Heart left ventricle (tissue), 16 donors: ENCODE measurements at regions not wholly inside any gene's neighbourhood (a gene's known extent, or its start where the extent isn't known, plus 50 kb on each side); places are given as distances from the start of the nearest gene placed in this dataset.

ENCODE experiments used
- ATAC-seq, 4 donors: fragments of 200-7000 bp; cut with Tn5 transposase; one replicate each; pipeline ENCODE4 v1.9.1; 2020 to 2022; ENCODE audit warnings: moderate library complexity in 4 of 4, mild to moderate bottlenecking in 3 of 4, moderate number of reproducible peaks in 1 of 4
- DNase-seq, 5 donors: peaks; one replicate each; pipeline ENCODE4 v3.0.0-alpha.2; 2020
- H3K27ac ChIP-seq, 12 donors: fragments of 200-600 bp; sonication (generic) in 4 of 12; one replicate each; pipeline versions ENCODE4 v1.5.0 to v1.8.0; 2016 to 2022; ENCODE audit warnings: mild to moderate bottlenecking in 2 of 12
- H3K27me3 ChIP-seq, 9 donors: fragments of 200-600 bp; sonication (generic) in 2 of 9; one replicate each; pipeline versions ENCODE4 v1.5.1 to v1.8.0; 2016 to 2022; ENCODE audit warnings: mild to moderate bottlenecking in 3 of 9
- H3K36me3 ChIP-seq, 9 donors: fragments of 200-600 bp; sonication (generic) in 2 of 9; one replicate each; pipeline versions ENCODE4 v1.5.0 to v1.8.0; 2018 to 2022; ENCODE audit warnings: mild to moderate bottlenecking in 2 of 9
- H3K4me1 ChIP-seq, 12 donors: fragments of 200-600 bp; sonication (generic) in 4 of 12; one replicate each; pipeline versions ENCODE4 v1.5.0 to v1.8.0; 2016 to 2022; ENCODE audit warnings: mild to moderate bottlenecking in 3 of 12
- H3K4me3 ChIP-seq, 12 donors: fragments of 200-600 bp; sonication (generic) in 4 of 12; one replicate each; pipeline versions ENCODE4 v1.5.0 to v1.8.0; 2017 to 2022; ENCODE audit warnings: mild to moderate bottlenecking in 9 of 12, moderate library complexity in 4 of 12
- H3K9me3 ChIP-seq, 12 donors: fragments of 200-600 bp; sonication (generic) in 4 of 12; one replicate each; pipeline versions ENCODE4 v1.5.0 to v1.8.0; 2016 to 2022; ENCODE audit warnings: mild to moderate bottlenecking in 1 of 12
- CTCF ChIP-seq, 12 donors: fragments of 200-600 bp; sonication (generic) in 4 of 12; IDR thresholded peaks; one replicate each; pipeline versions ENCODE4 v1.5.0 to v1.8.0; 2018 to 2022; ENCODE audit warnings: antibody characterized with exemption in 12 of 12, mild to moderate bottlenecking in 5 of 12
- POLR2A ChIP-seq, 2 donors: fragments of 450-650 bp; IDR thresholded peaks; one replicate each; pipeline ENCODE4 v1.6.1; 2017; ENCODE audit warnings: antibody characterized with exemption in 2 of 2, mild to moderate bottlenecking in 2 of 2, moderate library complexity in 2 of 2
- WGBS, 4 donors: extraction: QIAGEN DNeasy Blood & Tissue Kit in 2 of 4; methylation state at CpG; one replicate each; pipeline versions ENCODE4 v1.1.5 to v1.1.7; 2013 to 2018; 5-methylcytosine and 5-hydroxymethylcytosine counted together
- intact Hi-C, 10 donors: fragments of 100-400 bp; cut with DNase I; formaldehyde crosslinking; loops; one replicate each; pipeline versions ENCODE4 v1.11.1 to v1.14.2; 2022
- donor health status: ischemic (EF 13 %, LVEDD 7.1; RV severe dilation, severe dysfunction).
- donor health status: healthy with polysubstance abuse.
- donor health status: DM: no; HTN: yes; CAD: no.
- donor health status: DM: no; HTN: no; CAD: no.
- donor health status: ischemic (EF 25% LVEDD 6.9; RV normal size, moderate dysfunction).
- donor health status: ischemic (EF 25% LVEDD 5.7; RV mildly dilated, moderate dysfunction).
- donor health status: healthy.
- donor health status: DM: yes; HTN: yes; CAD: no.
- donor health status: ischemic (EF 35%, LVEDD 5.7; RV mildly dilated, moderate dysfunction).
- donor health status: nonischemic (EF 11% LVEDD 7.7; RV severe dilation, severe dysfunction).
- donor health status: DM: yes; HTN: yes; CAD: no.
- donor health status: PGD.
- donor health status: ischemic (EF 29% LVEDD 5.4; RV normal size, mild dysfunction).
- donor health status: nonischemic (EF 23%, LVEDD 6.1; RV moderate dilation, normal function).

GRCh38 chr4:56286763-56287162 lies 100.5 kb downstream of the AASDH start:
- Histone ChIP-seq H3K9me3 (peaks cover 0 to 2% (median 0%) of the 10 kb centered on the region in 12 donors), H3K4me3 (no peak overlapping the region), H3K4me1 (no peaks in the 10 kb centered on the region), H3K36me3 (no peaks in the 10 kb centered on the region), H3K27ac (no peak overlapping the region), H3K27me3 (no peaks in the 10 kb centered on the region)
- DNase-seq (no peak), ATAC-seq (no peak)
- intact Hi-C loops = no loop called here
- TF ChIP-seq CTCF (IDR thresholded peaks at IDR 0.05) (no peak), POLR2A (IDR thresholded peaks at IDR 0.05) (no peak)
- WGBS, 4 donors = 83 to 89% (median 86%) methylated on average over 5 of the region's 5 CpGs

GRCh38 chr4:56283375-56283774 lies 103.9 kb downstream of the AASDH start:
- intact Hi-C loops = no loop called here
- H3K27ac ChIP-seq = no peak overlapping the region
- H3K4me1 ChIP-seq = no peaks in the 10 kb centered on the region
- ATAC-seq (no peak), DNase-seq (no peak)
- H3K27me3 ChIP-seq = no peaks in the 10 kb centered on the region
- H3K36me3 ChIP-seq = no peaks in the 10 kb centered on the region
- H3K9me3 ChIP-seq = no peaks in the 10 kb centered on the region
- H3K4me3 ChIP-seq = no peak overlapping the region
- 81 to 98% (median 89%) methylated on average over 2 of the region's 2 CpGs for WGBS, 4 donors
- no peak for TF ChIP-seq POLR2A (IDR thresholded peaks at IDR 0.05)
- TF ChIP-seq CTCF (IDR thresholded peaks at IDR 0.05) = no peak

GRCh38 chr4:56282004-56282403 lies 105.3 kb downstream of the AASDH start:
- intact Hi-C loops = no loop called here
- no peaks in the 10 kb centered on the region for H3K36me3 ChIP-seq
- H3K4me3 ChIP-seq = no peak overlapping the region
- WGBS, 4 donors = 79 to 88% (median 87%) methylated on average over 2 of the region's 2 CpGs
- no peaks in the 10 kb centered on the region for H3K4me1 ChIP-seq
- TF ChIP-seq CTCF (IDR thresholded peaks at IDR 0.05) (no peak), POLR2A (IDR thresholded peaks at IDR 0.05) (no peak)
- H3K9me3 ChIP-seq = peaks cover 0 to 2% (median 0%) of the 10 kb centered on the region in 12 donors
- H3K27me3 ChIP-seq = no peaks in the 10 kb centered on the region
- no peak overlapping the region for H3K27ac ChIP-seq
- DNase-seq (no peak), ATAC-seq (no peak)

GRCh38 chr4:56276547-56276946 lies 110.7 kb downstream of the AASDH start:
- peaks cover 0 to 6% (median 0%) of the 10 kb centered on the region in 12 donors for H3K9me3 ChIP-seq
- H3K27ac ChIP-seq = no peak overlapping the region
- no peaks in the 10 kb centered on the region for H3K4me1 ChIP-seq
- no peak for DNase-seq
- no peaks in the 10 kb centered on the region for H3K36me3 ChIP-seq
- no peak overlapping the region for H3K4me3 ChIP-seq
- intact Hi-C loops = no loop called here
- no peak for ATAC-seq
- TF ChIP-seq CTCF (IDR thresholded peaks at IDR 0.05) (no peak), POLR2A (IDR thresholded peaks at IDR 0.05) (no peak)
- H3K27me3 ChIP-seq = no peaks in the 10 kb centered on the region
